ENCODE measurements at regions not wholly inside any gene's neighbourhood (a gene's known extent, or its start where the extent isn't known, plus 50 kb on each side); places are given as distances from the start of the nearest gene placed in this dataset.

DNA sequence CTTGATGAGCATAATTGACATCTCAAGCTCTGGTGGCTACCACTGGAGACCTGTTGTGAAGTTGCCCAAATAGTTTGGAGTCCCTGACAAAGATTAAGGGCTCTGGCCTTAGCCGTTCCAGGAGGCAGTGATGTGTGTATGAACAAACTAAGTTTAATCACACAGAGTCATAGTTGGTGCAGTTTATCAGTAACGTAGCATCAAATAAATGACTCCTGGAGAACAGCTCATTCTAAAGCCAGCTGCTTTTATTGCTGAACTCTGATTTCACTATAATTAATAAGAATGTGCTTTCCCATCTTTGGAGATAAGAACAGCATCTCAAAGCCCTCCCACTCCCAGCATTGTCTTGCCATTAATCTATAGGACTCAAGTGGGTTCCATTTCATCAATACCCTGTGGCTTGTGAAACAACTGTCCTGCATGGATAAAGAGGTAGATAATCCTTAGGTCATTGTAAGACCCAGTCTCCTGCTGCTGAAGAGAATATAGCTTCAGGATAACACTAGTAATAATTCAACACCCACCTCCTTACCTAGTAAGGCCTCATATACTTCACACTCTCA, 211.4 kb upstream of the THUMPD2 start:
- TF ChIP-seq CTCF (IDR thresholded peaks at IDR 0.05) (no peak), POLR2A (IDR thresholded peaks at IDR 0.05) (no peak), EP300 (IDR thresholded peaks at IDR 0.05) (no peak)

All from ovary (tissue), 3 donors.